GM12878 (cell line): ENCODE measurements at regions not wholly inside any gene's neighbourhood (a gene's known extent, or its start where the extent isn't known, plus 50 kb on each side); places are given as distances from the start of the nearest gene placed in this dataset.

ENCODE experiments used
- ATAC-seq: fragments of 200-7000 bp; cut with Tn5 transposase; 3 replicates; pipeline ENCODE4 v1.9.1; 2020; ENCODE audit warnings: mild to moderate bottlenecking, moderate library complexity
- BruUV-seq: library from RNA; stranded (reverse); fragments of 400-500 nt; replicated peaks from 2 replicates; lab custom pipeline; 2021; lab: Mats Ljungman, UMichigan
- CTCF ChIA-PET: fragments of 300-600 bp; sonication (Branson Sonifier 250); formaldehyde crosslinking; extraction: SDS; loops from one replicate; lab custom pipeline; 2021; ENCODE audit warnings: inconsistent platforms; lab: Yijun Ruan, JAX
- POLR2A ChIA-PET: fragments of 350-600 bp; formaldehyde crosslinking; extraction: SDS; loops from one replicate; lab custom pipeline; 2021; ENCODE audit warnings: inconsistent platforms; lab: Charles Lee
- RAD21 ChIA-PET: fragments of 300-600 bp; sonication (Branson Sonifier 250); formaldehyde crosslinking; loops from one replicate; lab custom pipeline; 2023; ENCODE audit warnings: antibody characterized with exemption; ENCODE audit not compliant: unreplicated experiment; lab: Charles Lee
- SMC1A ChIA-PET: fragments of 300-600 bp; sonication (Branson Sonifier 250); formaldehyde crosslinking; loops from one replicate; lab custom pipeline; 2023; ENCODE audit not compliant: unreplicated experiment, uncharacterized antibody; lab: Charles Lee
- DNase-seq: peaks from one replicate; pipeline ENCODE4 v3.0.0-alpha.2; 2011; ENCODE audit warnings: low read depth, low spot score
- FAIRE-seq: peaks from 3 replicates; lab custom pipeline; 2011; peaks lifted over from hg19 to GRCh38; lab: Jason Lieb, UNC
- H2AFZ ChIP-seq: 2 replicates; pipeline ENCODE4 v1.6.0; 2011; ENCODE audit warnings: low read depth, low read length, control low read depth; ENCODE audit not compliant: control insufficient read depth
- H3K27ac ChIP-seq: 2 replicates; pipeline ENCODE4 v1.5.1; 2011; ENCODE audit warnings: control low read depth; ENCODE audit not compliant: control insufficient read depth, insufficient read depth
- H3K27me3 ChIP-seq, 2 experiments: replicated peaks in 1 of 2; 2 replicates each; pipeline versions ENCODE4 v1.6.0 to v1.6.1; 2011; ENCODE audit warnings: low read length in 1 of 2; ENCODE audit not compliant: control insufficient read depth in 2 of 2, insufficient read depth in 2 of 2
- H3K36me3 ChIP-seq, 2 experiments: 2 replicates each; pipeline ENCODE4 v1.5.1; 2011; ENCODE audit warnings: low read length in 1 of 2; ENCODE audit not compliant: control insufficient read depth in 2 of 2, insufficient read depth in 2 of 2
- H3K4me1 ChIP-seq: 2 replicates; pipeline ENCODE4 v1.6.1; 2011; ENCODE audit warnings: mild to moderate bottlenecking, low read length, moderate library complexity, mixed read lengths; ENCODE audit not compliant: control insufficient read depth, insufficient read depth
- H3K4me2 ChIP-seq: 2 replicates; pipeline ENCODE4 v1.6.0; 2011; ENCODE audit warnings: control low read depth; ENCODE audit not compliant: control insufficient read depth, insufficient read depth
- H3K4me3 ChIP-seq: fragments of 200-600 bp; sonication (generic); 2 replicates; pipeline ENCODE4 v1.5.1; 2016
- H3K79me2 ChIP-seq: 2 replicates; pipeline ENCODE4 v1.6.0; 2011; ENCODE audit warnings: low read length; ENCODE audit not compliant: control insufficient read depth, insufficient read depth
- H3K9ac ChIP-seq: 2 replicates; pipeline ENCODE4 v1.8.0; 2011; ENCODE audit warnings: low read length, control low read depth, mixed read lengths; ENCODE audit not compliant: control insufficient read depth, insufficient read depth
- H3K9me3 ChIP-seq: replicated peaks from 3 replicates; pipeline ENCODE4 v1.5.1; 2011; ENCODE audit warnings: mild to moderate bottlenecking, low read length; ENCODE audit not compliant: control insufficient read depth, insufficient read depth
- H4K20me1 ChIP-seq: 2 replicates; pipeline ENCODE4 v1.6.0; 2011; ENCODE audit not compliant: control insufficient read depth, insufficient read depth
- CREB1 ChIP-seq: IDR thresholded peaks from 2 replicates; pipeline ENCODE4 v1.6.1; 2012; ENCODE audit warnings: low read depth, mild to moderate bottlenecking, inconsistent platforms
- CREM ChIP-seq: IDR thresholded peaks from 2 replicates; pipeline ENCODE4 v1.6.1; 2014; ENCODE audit warnings: antibody characterized with exemption, low read depth
- EGR1 ChIP-seq, 2 experiments: IDR thresholded peaks; 1 replicate in 1 of 2; 2 replicates in 1 of 2; pipeline ENCODE4 v1.6.1; 2011 to 2012; ENCODE audit warnings: low read depth in 2 of 2, low read length in 2 of 2, borderline replicate concordance in 1 of 2, mild to moderate bottlenecking in 1 of 2, moderate library complexity in 1 of 2
- MTA2 ChIP-seq: fragments of 450-650 bp; IDR thresholded peaks from 2 replicates; pipeline ENCODE4 v1.6.1; 2016; ENCODE audit warnings: low read depth, mild to moderate bottlenecking, moderate library complexity
- NKRF ChIP-seq: fragments of 450-650 bp; conservative IDR thresholded peaks from 2 replicates; pipeline ENCODE4 v1.6.1; 2017; ENCODE audit warnings: mild to moderate bottlenecking, moderate library complexity
- RB1 ChIP-seq: fragments of 450-650 bp; formaldehyde crosslinking; IDR thresholded peaks from 2 replicates; pipeline ENCODE4 v1.6.1; 2017; ENCODE audit warnings: mild to moderate bottlenecking, borderline replicate concordance
- WGBS: methylation state at CpG from one replicate; pipeline ENCODE4 v1.1.6; 2016; ENCODE audit warnings: low lambda C conversion rate; ENCODE audit not compliant: insufficient replicate concordance, insufficient coverage; ENCODE audit errors: missing lambda C conversion rate; 5-methylcytosine and 5-hydroxymethylcytosine counted together
- in situ Hi-C: fragments of 300-500 bp; cut with MboI; formaldehyde crosslinking; loops from 9 replicates; pipeline ENCODE4 v1.14.3; 2018; ENCODE audit warnings: mixed read lengths
- intact Hi-C: fragments of 100-400 bp; cut with micrococcal nuclease; formaldehyde crosslinking; loops from one replicate; pipeline ENCODE4 v1.14.2; 2022; ENCODE audit not compliant: unreplicated experiment

- H3K27ac ChIP-seq: no peak overlapping the region
- no peak for TF ChIP-seq CREB1
- no peak for TF ChIP-seq MTA2
- no peak for TF ChIP-seq CREM
- TF ChIP-seq EGR1 (IDR thresholded peaks at IDR 0.05; ENCODE audit: borderline replicate concordance in 1 of 2, low read depth in 2 of 2, low read length in 2 of 2): no peak
- TF ChIP-seq NKRF: no peak
- no peak for TF ChIP-seq RB1
- TF ChIP-seq, all 136 proteins: peak for 0
- Histone ChIP-seq H3K9me3 (no peaks in the 10 kb centered on the region), H3K27me3 (peaks cover 1 to 4% of the 10 kb centered on the region in 2 experiments; a peak in 1 of 4 replicates), H3K4me3 (no peak overlapping the region), H4K20me1 (no peaks in the 10 kb centered on the region), H2AFZ (no peak overlapping the region), H3K79me2 (no peaks in the 10 kb centered on the region), H3K36me3 (no peaks in the 10 kb centered on the region), H3K4me1 (no peaks in the 10 kb centered on the region), H3K4me2 (no peak overlapping the region), H3K9ac (no peak overlapping the region)
- ATAC-seq (no peak), FAIRE-seq (no peak), DNase-seq (no peak)
- ChIA-PET CTCF (no interaction called here), POLR2A (no interaction called here), SMC1A (interaction anchor here (0.6 to 1.8 kb wide), 3 partner anchors 10 to 41 kb away, joined by 3 to 4 read pairs (median 3); no protein-coding TSS in a partner anchor), RAD21 (no interaction called here)
- intact Hi-C loops: no loop called here
- 45% methylated on average over 8 of the region's 8 CpGs for WGBS
- in situ Hi-C loops: loop anchor here (10.0 kb wide), 1 partner anchor 1369 kb away; no protein-coding TSS in a partner anchor
- no TSS peak for BruUV-seq
Observed at GRCh38 chr16:22693638-22694340, 120.2 kb upstream of the HS3ST2 start.
